Neuron (in vitro differentiated cells): ENCODE measurements at regions not wholly inside any gene's neighbourhood (a gene's known extent, or its start where the extent isn't known, plus 50 kb on each side); places are given as distances from the start of the nearest gene placed in this dataset.
A peak's percentile ranks its signal among the peaks of the same experiment; 100 is the strongest.

Experiments used
- H2AFZ ChIP-seq: one replicate; pipeline ENCODE4 v1.6.1; 2013; ENCODE audit warnings: low read depth, mild to moderate bottlenecking, inconsistent platforms, low read length, moderate library complexity
- H3K27me3 ChIP-seq: one replicate; pipeline ENCODE4 v1.6.1; 2013; ENCODE audit warnings: low read length; ENCODE audit not compliant: insufficient read depth
- H3K36me3 ChIP-seq: one replicate; pipeline ENCODE4 v1.6.1; 2013; ENCODE audit warnings: low read length; ENCODE audit not compliant: insufficient read depth
- H3K4me1 ChIP-seq: one replicate; pipeline ENCODE4 v1.6.1; 2013; ENCODE audit warnings: low read length; ENCODE audit not compliant: insufficient read depth
- H3K4me3 ChIP-seq: 2 replicates; pipeline ENCODE4 v1.5.1; 2013; ENCODE audit warnings: mild to moderate bottlenecking, low read length, moderate library complexity
- H3K9me3 ChIP-seq: one replicate; pipeline ENCODE4 v1.6.1; 2013; ENCODE audit warnings: low read length

DNA sequence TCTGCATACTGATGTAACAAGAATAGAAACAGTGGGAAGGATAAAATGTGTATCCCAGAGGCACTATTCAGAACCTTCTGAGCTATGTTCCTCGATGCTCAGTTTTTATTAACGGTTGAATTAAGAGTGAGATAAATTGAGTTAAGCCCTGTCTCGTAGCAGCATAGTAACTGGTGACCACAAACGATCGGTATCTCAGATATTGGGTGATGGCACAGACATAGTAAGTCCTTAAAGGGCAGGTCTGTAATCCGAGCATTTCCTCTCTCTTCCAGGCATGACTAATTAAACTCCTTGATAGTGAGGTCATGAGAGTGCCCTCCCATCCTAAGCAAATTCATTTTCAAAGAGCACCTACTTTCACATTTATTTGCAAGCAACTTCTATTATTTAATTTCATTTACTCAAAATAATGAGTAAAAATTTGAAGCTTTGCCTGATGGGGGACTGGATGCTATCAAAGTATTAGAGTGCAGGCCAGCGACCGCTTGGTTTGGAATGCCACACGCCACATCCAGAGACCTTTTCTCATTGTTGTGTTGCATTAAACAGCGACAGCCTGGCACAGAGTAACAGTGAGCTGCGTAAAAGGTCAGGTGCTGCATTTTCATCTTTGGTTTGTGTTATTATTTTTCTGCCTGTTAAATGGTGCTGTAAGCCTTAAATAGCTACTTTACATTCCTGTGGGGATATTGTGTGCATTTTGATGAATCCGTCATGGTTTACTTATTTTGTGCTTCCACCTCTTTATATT lies 101.9 kb downstream of the PCDH7 start:
- H3K36me3 ChIP-seq = no peaks in the 10 kb centered on the region
- peaks cover 6% of the 10 kb centered on the region for H3K4me1 ChIP-seq
- no peaks in the 10 kb centered on the region for H3K9me3 ChIP-seq
- H2AFZ ChIP-seq = no peak overlapping the region
- no peak overlapping the region for H3K4me3 ChIP-seq
- no peaks in the 10 kb centered on the region for H3K27me3 ChIP-seq

GRCh38 chr4:30822911-30823551 lies 102.9 kb downstream of the PCDH7 start:
- H3K36me3 ChIP-seq = no peaks in the 10 kb centered on the region
- H3K9me3 ChIP-seq = no peaks in the 10 kb centered on the region
- H3K4me3 ChIP-seq = no peak overlapping the region
- no peak overlapping the region for H2AFZ ChIP-seq
- H3K27me3 ChIP-seq = no peaks in the 10 kb centered on the region
- H3K4me1 ChIP-seq = peaks cover 6% of the 10 kb centered on the region

- H3K4me1 ChIP-seq = peaks cover 10% of the 10 kb centered on the region
Observed at GRCh38 chr4:30825008-30825770, 105.0 kb downstream of the PCDH7 start.

DNA sequence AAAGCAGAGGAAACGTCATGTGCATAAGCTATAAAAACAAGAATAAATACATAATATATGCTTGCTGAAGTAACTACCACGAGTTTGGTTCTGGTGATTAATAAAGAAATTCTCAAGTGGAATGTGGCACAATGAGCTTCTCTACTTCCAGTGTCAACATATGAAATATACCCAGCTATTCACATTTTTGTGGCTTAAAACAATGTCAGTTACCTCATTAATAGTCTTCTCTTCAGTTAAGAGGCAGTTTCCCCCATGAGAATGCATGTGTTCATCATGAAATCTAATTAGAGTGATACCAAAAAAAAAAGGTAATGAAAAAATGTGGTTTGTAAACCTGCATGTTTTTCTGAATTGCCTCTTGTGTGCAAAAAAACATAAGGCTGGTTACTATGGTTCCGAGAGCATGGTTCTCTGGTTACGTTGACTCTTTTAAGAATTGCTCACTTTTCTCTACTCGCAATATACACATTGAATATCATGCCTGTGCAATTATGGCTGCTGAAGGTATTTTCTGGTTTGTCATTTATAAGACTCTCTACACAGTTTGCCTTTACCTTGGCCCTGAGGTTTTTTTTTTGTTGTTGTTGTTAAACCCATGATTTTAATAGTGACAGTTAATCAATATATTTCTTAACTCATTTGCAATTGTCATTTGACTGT lies 108.2 kb downstream of the PCDH7 start:
- peaks cover 3% of the 10 kb centered on the region for H3K4me1 ChIP-seq
- H2AFZ ChIP-seq = no peak overlapping the region
- no peak overlapping the region for H3K4me3 ChIP-seq
- no peaks in the 10 kb centered on the region for H3K9me3 ChIP-seq
- no peaks in the 10 kb centered on the region for H3K27me3 ChIP-seq
- no peaks in the 10 kb centered on the region for H3K36me3 ChIP-seq

More at GRCh38 chr4:30825008-30825770, 105.0 kb downstream of the PCDH7 start:
- Histone ChIP-seq H3K27me3 (no peaks in the 10 kb centered on the region), H2AFZ (no peak overlapping the region), H3K36me3 (no peaks in the 10 kb centered on the region), H3K4me3 (no peak overlapping the region), H3K9me3 (no peaks in the 10 kb centered on the region)

GRCh38 chr4:30832639-30833038 lies 112.5 kb downstream of the PCDH7 start:
- Histone ChIP-seq H3K27me3 (no peaks in the 10 kb centered on the region), H3K4me1 (peaks cover 18% of the 10 kb centered on the region), H3K4me3 (no peak overlapping the region), H2AFZ (no peak overlapping the region), H3K9me3 (no peaks in the 10 kb centered on the region), H3K36me3 (no peaks in the 10 kb centered on the region)

- Histone ChIP-seq H3K36me3 (no peaks in the 10 kb centered on the region), H3K9me3 (no peaks in the 10 kb centered on the region), H2AFZ (no peak overlapping the region), H3K4me3 (no peak overlapping the region), H3K4me1 (peaks cover 22% of the 10 kb centered on the region), H3K27me3 (no peaks in the 10 kb centered on the region)
Observed at GRCh38 chr4:30833206-30833605, 113.0 kb downstream of the PCDH7 start.

- Histone ChIP-seq H3K9me3 (no peaks in the 10 kb centered on the region), H3K36me3 (no peaks in the 10 kb centered on the region), H3K4me1 (peaks cover 25% of the 10 kb centered on the region), H2AFZ (no peak overlapping the region), H3K4me3 (no peak overlapping the region), H3K27me3 (no peaks in the 10 kb centered on the region)
Observed at GRCh38 chr4:30835044-30835443, 114.9 kb downstream of the PCDH7 start.

DNA sequence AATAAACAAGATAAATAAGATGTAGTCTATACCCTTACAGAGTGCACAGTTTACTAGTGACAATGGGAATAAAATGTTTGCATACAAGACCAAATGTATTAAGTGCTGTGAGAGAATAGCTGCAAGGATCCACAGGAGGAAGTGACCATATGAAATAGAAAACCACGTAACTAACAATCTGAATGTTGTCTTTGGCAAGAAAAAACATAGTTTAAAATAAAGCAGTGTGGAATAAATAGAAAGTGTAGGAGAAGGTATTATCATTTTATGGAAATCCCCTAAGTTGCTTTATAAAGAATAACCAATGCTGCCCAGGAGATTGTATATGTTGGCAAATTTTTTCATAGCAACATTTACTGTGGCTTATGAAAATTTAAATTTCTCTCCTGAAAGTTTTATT lies 116.1 kb downstream of the PCDH7 start:
- H3K36me3 ChIP-seq = no peaks in the 10 kb centered on the region
- no peaks in the 10 kb centered on the region for H3K27me3 ChIP-seq
- H3K4me3 ChIP-seq = no peak overlapping the region
- H3K4me1 ChIP-seq = peaks cover 25% of the 10 kb centered on the region
- H2AFZ ChIP-seq = no peak overlapping the region
- no peaks in the 10 kb centered on the region for H3K9me3 ChIP-seq

DNA sequence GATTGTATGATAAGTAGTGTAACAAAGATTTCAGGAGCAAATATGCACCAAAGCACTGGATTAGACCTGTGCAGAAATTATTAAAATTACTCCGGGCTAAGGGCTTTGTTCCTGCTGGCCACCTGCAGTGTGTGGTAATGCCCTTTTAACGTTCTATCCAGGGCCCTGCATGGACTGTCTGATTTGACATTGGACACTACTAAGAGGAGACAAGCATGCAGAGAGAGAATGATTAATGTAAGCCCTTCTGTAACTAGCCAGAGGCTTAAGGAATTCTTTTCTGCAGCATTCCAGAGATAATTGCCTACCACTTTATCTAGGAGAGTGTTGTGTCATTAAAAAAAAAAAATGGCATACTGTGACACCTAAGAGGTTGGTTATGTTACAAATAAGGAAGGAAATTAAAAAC lies 117.0 kb downstream of the PCDH7 start:
- Histone ChIP-seq H2AFZ (peak overlapping the region; percentile 42), H3K4me3 (no peak overlapping the region), H3K27me3 (no peaks in the 10 kb centered on the region), H3K4me1 (peaks cover 25% of the 10 kb centered on the region), H3K9me3 (no peaks in the 10 kb centered on the region), H3K36me3 (no peaks in the 10 kb centered on the region)

GRCh38 chr4:30837861-30838260 lies 117.7 kb downstream of the PCDH7 start:
- peaks cover 25% of the 10 kb centered on the region for H3K4me1 ChIP-seq
- H3K9me3 ChIP-seq = no peaks in the 10 kb centered on the region
- H2AFZ ChIP-seq = no peak overlapping the region
- H3K36me3 ChIP-seq = no peaks in the 10 kb centered on the region
- H3K27me3 ChIP-seq = no peaks in the 10 kb centered on the region
- no peak overlapping the region for H3K4me3 ChIP-seq

- Histone ChIP-seq H3K36me3 (no peaks in the 10 kb centered on the region), H2AFZ (no peak overlapping the region), H3K9me3 (no peaks in the 10 kb centered on the region), H3K4me3 (no peak overlapping the region), H3K4me1 (peaks cover 25% of the 10 kb centered on the region), H3K27me3 (no peaks in the 10 kb centered on the region)
Observed at GRCh38 chr4:30838331-30838730, 118.2 kb downstream of the PCDH7 start.

GRCh38 chr4:30839583-30840520 lies 119.7 kb downstream of the PCDH7 start:
- H3K27me3 ChIP-seq = no peaks in the 10 kb centered on the region
- peaks cover 25% of the 10 kb centered on the region for H3K4me1 ChIP-seq
- H3K9me3 ChIP-seq = no peaks in the 10 kb centered on the region
- H3K36me3 ChIP-seq = no peaks in the 10 kb centered on the region
- H3K4me3 ChIP-seq = no peak overlapping the region
- H2AFZ ChIP-seq = no peak overlapping the region
